ENCODE measurements at regions not wholly inside any gene's neighbourhood (a gene's known extent, or its start where the extent isn't known, plus 50 kb on each side); places are given as distances from the start of the nearest gene placed in this dataset.
A peak's percentile ranks its signal among the peaks of the same experiment; 100 is the strongest.

- DNase-seq: no peak
Measured at GRCh38 chr6:29884261-29884660, 56.6 kb downstream of the HLA-G start.

DNA sequence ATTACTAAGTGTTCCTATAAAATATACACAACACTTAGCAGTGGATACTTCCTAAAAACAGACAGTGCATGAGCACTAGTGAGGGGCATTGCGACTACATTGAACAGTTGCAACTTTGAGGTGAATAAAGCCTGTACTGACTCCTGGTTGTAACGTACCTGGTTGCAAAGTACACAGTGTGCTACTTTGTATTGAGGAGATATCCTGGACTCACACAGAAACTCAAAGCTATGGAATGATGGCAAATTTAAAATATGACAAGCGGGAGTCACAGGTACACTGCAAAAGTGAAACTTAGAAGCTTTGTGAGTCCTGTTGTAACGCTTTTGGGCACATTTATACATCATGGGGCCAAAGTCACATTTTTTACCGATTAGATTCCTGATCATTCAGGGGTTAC lies 55.6 kb upstream of the HLA-A start:
- DNase-seq: no peak

DNA sequence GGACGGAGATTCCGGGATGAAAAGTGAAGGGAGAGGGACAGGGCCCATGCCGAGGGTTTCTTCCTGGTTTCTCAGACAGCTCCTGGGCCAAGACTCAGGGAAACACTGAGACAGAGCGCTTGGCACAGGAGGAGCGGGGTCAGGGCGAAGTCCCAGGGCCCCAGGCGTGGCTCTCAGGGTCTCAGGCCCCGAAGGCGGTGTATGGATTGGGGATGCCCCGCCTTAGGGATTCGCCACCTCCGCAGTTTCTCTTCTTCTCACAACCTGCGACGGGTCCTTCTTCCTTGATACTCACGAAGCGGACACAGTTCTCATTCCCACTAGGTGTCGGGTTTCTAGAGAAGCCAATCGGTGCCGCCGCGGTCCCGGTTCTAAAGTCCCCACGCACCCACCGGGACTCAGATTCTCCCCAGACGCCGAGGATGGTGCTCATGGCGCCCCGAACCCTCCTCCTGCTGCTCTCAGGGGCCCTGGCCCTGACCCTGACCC lies 55.0 kb upstream of the HLA-A start:
- DNase-seq: no peak

GRCh38 chr6:29887819-29888776 lies 54.2 kb upstream of the HLA-A start:
- peak; percentile 3 for DNase-seq
